CD14-positive monocyte (primary cell): ENCODE measurements at regions not wholly inside any gene's neighbourhood (a gene's known extent, or its start where the extent isn't known, plus 50 kb on each side); places are given as distances from the start of the nearest gene placed in this dataset.

Experiments used
- DNase-seq, 3 donors: peaks; one replicate each; pipeline ENCODE4 v3.0.0-alpha.2; 2011 to 2022
- H2AFZ ChIP-seq: 2 replicates; pipeline ENCODE4 v1.6.0; 2012; ENCODE audit warnings: mild to moderate bottlenecking, low read depth, low read length, inconsistent platforms; ENCODE audit not compliant: insufficient read depth, poor library complexity, severe bottlenecking
- H3K27ac ChIP-seq, 2 donors: 1 replicate in 1 of 2; 2 replicates in 1 of 2; pipeline ENCODE4 v1.5.1; 2012 to 2013; ENCODE audit warnings: low read length in 2 of 2, control low read depth in 1 of 2, inconsistent platforms in 1 of 2, low read depth in 1 of 2, mild to moderate bottlenecking in 1 of 2
- H3K27me3 ChIP-seq, 2 donors: one replicate each; pipeline versions ENCODE4 v1.6.0 to v1.6.1; 2011 to 2013; ENCODE audit warnings: low read length in 2 of 2; ENCODE audit not compliant: control insufficient read depth in 2 of 2, insufficient read depth in 2 of 2
- H3K36me3 ChIP-seq, 2 donors: replicated peaks in 1 of 2; 1 replicate in 1 of 2; 2 replicates in 1 of 2; pipeline versions ENCODE4 v1.5.1 to v1.6.1; 2012 to 2013; ENCODE audit warnings: low read length in 2 of 2, control low read depth in 1 of 2, inconsistent platforms in 1 of 2, mild to moderate bottlenecking in 1 of 2; ENCODE audit not compliant: insufficient read depth in 2 of 2, control insufficient read depth in 1 of 2
- H3K4me1 ChIP-seq, 2 donors: 1 replicate in 1 of 2; 2 replicates in 1 of 2; pipeline versions ENCODE4 v1.5.1 to v1.6.1; 2012 to 2013; ENCODE audit warnings: low read length in 2 of 2, control low read depth in 1 of 2, inconsistent platforms in 1 of 2, mild to moderate bottlenecking in 1 of 2, moderate library complexity in 1 of 2; ENCODE audit not compliant: insufficient read depth in 2 of 2, control insufficient read depth in 1 of 2
- H3K4me2 ChIP-seq: replicated peaks from 2 replicates; pipeline ENCODE3; 2012; ENCODE audit warnings: low read length, moderate library complexity, mild to moderate bottlenecking; ENCODE audit not compliant: poor library complexity, severe bottlenecking; ENCODE audit errors: extremely low read depth
- H3K4me3 ChIP-seq, 3 experiments: fragments of 200-600 bp in 1 of 3; sonication (generic) in 1 of 3; replicated peaks in 1 of 3; 1 replicate in 2 of 3; 2 replicates in 1 of 3; pipeline ENCODE4 v1.5.1; 2011 to 2013; ENCODE audit warnings: low read length in 3 of 3, mild to moderate bottlenecking in 3 of 3, control low read depth in 2 of 3, low read depth in 2 of 3, inconsistent platforms in 1 of 3, moderate library complexity in 1 of 3
- H3K79me2 ChIP-seq: 2 replicates; pipeline ENCODE4 v1.6.0; 2012; ENCODE audit warnings: mild to moderate bottlenecking, control low read depth, inconsistent platforms, low read length, moderate library complexity; ENCODE audit not compliant: insufficient read depth
- H3K9ac ChIP-seq: 2 replicates; pipeline ENCODE4 v1.6.0; 2017; ENCODE audit warnings: low read length, mild to moderate bottlenecking; ENCODE audit not compliant: insufficient read depth, poor library complexity, severe bottlenecking
- H3K9me3 ChIP-seq, 2 donors: replicated peaks in 1 of 2; 1 replicate in 1 of 2; 2 replicates in 1 of 2; pipeline versions ENCODE4 v1.5.1 to v1.6.1; 2012 to 2013; ENCODE audit warnings: low read length in 2 of 2, control low read depth in 1 of 2; ENCODE audit not compliant: control insufficient read depth in 1 of 2, insufficient read depth in 1 of 2
- H4K20me1 ChIP-seq: 2 replicates; pipeline ENCODE4 v1.6.0; 2012; ENCODE audit warnings: mild to moderate bottlenecking, low read length, control low read depth, moderate library complexity; ENCODE audit not compliant: insufficient read depth
- H3K27ac Mint-ChIP-seq, 7 donors: one replicate each; pipeline ENCODE4 v1.8.0; 2020; ENCODE audit warnings: mild to moderate bottlenecking in 7 of 7, mixed read lengths in 7 of 7, moderate library complexity in 6 of 7, inconsistent platforms in 2 of 7
- H3K27me3 Mint-ChIP-seq, 3 donors: one replicate each; pipeline ENCODE4 v1.8.0; 2021 to 2022; ENCODE audit warnings: low read depth in 3 of 3, mild to moderate bottlenecking in 3 of 3, mixed read lengths in 3 of 3, moderate library complexity in 3 of 3, inconsistent platforms in 1 of 3
- H3K36me3 Mint-ChIP-seq, 2 donors: one replicate each; pipeline ENCODE4 v1.8.0; 2020; ENCODE audit warnings: mixed read lengths in 2 of 2, inconsistent platforms in 1 of 2, mild to moderate bottlenecking in 1 of 2
- H3K4me1 Mint-ChIP-seq: one replicate; pipeline ENCODE4 v1.8.0; 2020; ENCODE audit warnings: mild to moderate bottlenecking, mixed read lengths
- H3K4me3 Mint-ChIP-seq, 2 donors: one replicate each; pipeline ENCODE4 v1.8.0; 2020; ENCODE audit warnings: mild to moderate bottlenecking in 2 of 2, mixed read lengths in 2 of 2, moderate library complexity in 1 of 2
- H3K9me3 Mint-ChIP-seq, 7 donors: one replicate each; pipeline ENCODE4 v1.8.0; 2020 to 2022; ENCODE audit warnings: mixed read lengths in 7 of 7, mild to moderate bottlenecking in 6 of 7, moderate library complexity in 6 of 7, inconsistent platforms in 2 of 7
- WGBS: methylation state at CpG from one replicate; pipeline ENCODE4 v1.1.5; 2013; ENCODE audit warnings: missing lambda C conversion rate; ENCODE audit not compliant: insufficient coverage; 5-methylcytosine and 5-hydroxymethylcytosine counted together
- intact Hi-C, 2 donors: fragments of 100-400 bp; cut with micrococcal nuclease; formaldehyde crosslinking; loops; one replicate each; pipeline versions ENCODE4 v1.15.0 to v1.15.1; 2023
- TF ChIP-seq, protein P1 (sequence below): fragments of 200-600 bp; IDR thresholded peaks from one replicate; pipeline ENCODE4 v1.8.0; 2022; ENCODE audit warnings: antibody characterized with exemption, mild to moderate bottlenecking

DNA sequence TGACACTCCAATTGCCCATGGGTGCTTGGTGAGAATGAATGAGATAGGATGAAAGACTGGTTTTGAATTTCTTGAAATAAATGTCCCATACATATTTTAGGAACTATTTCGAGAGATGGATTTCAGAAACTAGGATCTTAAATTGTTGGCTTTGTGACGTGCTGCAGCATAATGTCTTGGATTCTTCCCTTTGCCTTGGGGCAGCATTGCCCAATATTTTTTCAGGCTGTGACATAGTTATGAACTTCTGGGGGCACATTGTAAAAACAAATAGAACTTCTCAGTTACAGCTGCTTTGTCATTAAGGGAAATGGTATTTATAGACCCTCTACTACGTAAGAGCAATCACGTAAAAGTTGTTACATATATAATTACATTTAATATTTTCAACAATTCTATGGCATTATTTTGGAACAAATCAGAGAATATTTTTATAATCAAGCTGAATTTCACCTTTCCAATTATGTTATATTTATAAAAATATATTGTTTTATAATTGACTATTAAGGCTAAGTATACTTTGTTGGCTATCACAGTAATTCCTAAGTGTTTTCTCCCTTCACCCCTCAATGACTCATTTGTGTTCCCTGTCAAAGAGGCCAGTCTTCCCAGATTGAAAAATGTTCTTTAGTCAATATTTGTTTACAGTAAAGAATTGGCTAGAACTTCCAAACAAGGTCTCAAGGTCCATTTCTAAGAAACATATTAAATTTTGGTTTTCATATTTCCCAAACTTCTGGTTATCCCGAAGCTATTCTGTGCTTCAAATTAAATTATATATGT is 1388.3 kb upstream of the ACO1 start:
- no peak overlapping the region for H3K27ac Mint-ChIP-seq
- DNase-seq = no peak
- H3K27me3 Mint-ChIP-seq = peaks cover 0 to 1% (median 0%) of the 10 kb centered on the region in 3 donors
- Histone ChIP-seq H4K20me1 (no peaks in the 10 kb centered on the region), H2AFZ (no peak overlapping the region), H3K4me1 (no peaks in the 10 kb centered on the region), H3K27me3 (no peaks in the 10 kb centered on the region), H3K9me3 (no peaks in the 10 kb centered on the region), H3K27ac (no peak overlapping the region), H3K36me3 (no peaks in the 10 kb centered on the region), H3K4me2 (no peak overlapping the region), H3K4me3 (no peak overlapping the region), H3K79me2 (no peaks in the 10 kb centered on the region), H3K9ac (no peak overlapping the region)
- no peak overlapping the region for H3K4me3 Mint-ChIP-seq
- H3K9me3 Mint-ChIP-seq = peaks cover 0 to 5% (median 2%) of the 10 kb centered on the region in 7 donors
- WGBS = no CpG with 5 or more reads among the region's 5 CpGs
- no peaks in the 10 kb centered on the region for H3K4me1 Mint-ChIP-seq
- H3K36me3 Mint-ChIP-seq = no peaks in the 10 kb centered on the region
- intact Hi-C loops = no loop called here
- TF ChIP-seq, protein P1, sequence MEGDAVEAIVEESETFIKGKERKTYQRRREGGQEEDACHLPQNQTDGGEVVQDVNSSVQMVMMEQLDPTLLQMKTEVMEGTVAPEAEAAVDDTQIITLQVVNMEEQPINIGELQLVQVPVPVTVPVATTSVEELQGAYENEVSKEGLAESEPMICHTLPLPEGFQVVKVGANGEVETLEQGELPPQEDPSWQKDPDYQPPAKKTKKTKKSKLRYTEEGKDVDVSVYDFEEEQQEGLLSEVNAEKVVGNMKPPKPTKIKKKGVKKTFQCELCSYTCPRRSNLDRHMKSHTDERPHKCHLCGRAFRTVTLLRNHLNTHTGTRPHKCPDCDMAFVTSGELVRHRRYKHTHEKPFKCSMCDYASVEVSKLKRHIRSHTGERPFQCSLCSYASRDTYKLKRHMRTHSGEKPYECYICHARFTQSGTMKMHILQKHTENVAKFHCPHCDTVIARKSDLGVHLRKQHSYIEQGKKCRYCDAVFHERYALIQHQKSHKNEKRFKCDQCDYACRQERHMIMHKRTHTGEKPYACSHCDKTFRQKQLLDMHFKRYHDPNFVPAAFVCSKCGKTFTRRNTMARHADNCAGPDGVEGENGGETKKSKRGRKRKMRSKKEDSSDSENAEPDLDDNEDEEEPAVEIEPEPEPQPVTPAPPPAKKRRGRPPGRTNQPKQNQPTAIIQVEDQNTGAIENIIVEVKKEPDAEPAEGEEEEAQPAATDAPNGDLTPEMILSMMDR = no peak

DNA sequence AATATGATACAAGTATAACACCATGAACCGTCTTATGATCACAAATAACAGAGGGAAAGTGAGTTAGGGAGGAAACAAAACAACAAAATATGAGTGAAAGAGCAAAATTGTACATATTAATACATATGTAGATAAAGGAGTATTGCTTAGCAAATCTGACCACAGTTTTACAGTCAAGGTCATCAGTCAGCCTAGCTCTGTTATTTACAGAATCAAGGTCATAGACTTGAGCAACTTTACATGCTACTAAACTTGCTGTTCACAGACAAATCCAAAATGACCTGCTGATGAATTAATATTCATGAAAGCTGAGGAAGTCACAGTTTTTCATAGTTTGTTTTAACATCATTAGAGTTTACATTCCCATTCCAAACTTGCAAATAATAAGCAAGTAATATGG is 1387.7 kb upstream of the ACO1 start:
- Histone ChIP-seq H3K27ac (no peak overlapping the region), H3K9me3 (no peaks in the 10 kb centered on the region), H3K27me3 (no peaks in the 10 kb centered on the region), H3K4me3 (no peak overlapping the region), H3K4me2 (no peak overlapping the region), H3K4me1 (no peaks in the 10 kb centered on the region), H3K9ac (no peak overlapping the region), H3K79me2 (no peaks in the 10 kb centered on the region), H2AFZ (no peak overlapping the region), H3K36me3 (no peaks in the 10 kb centered on the region), H4K20me1 (no peaks in the 10 kb centered on the region)
- Mint-ChIP-seq H3K9me3 (peaks cover 0 to 5% (median 3%) of the 10 kb centered on the region in 7 donors), H3K4me1 (no peaks in the 10 kb centered on the region), H3K27ac (no peak overlapping the region), H3K36me3 (no peaks in the 10 kb centered on the region), H3K27me3 (peaks cover 0 to 1% (median 0%) of the 10 kb centered on the region in 3 donors), H3K4me3 (no peak overlapping the region)
- no CpG with 5 or more reads among the region's 1 CpG for WGBS
- intact Hi-C loops = no loop called here
- no peak for DNase-seq
- TF ChIP-seq, protein P1 = no peak
